GM19468 (cell line): ENCODE measurements at regions not wholly inside any gene's neighbourhood (a gene's known extent, or its start where the extent isn't known, plus 50 kb on each side); places are given as distances from the start of the nearest gene placed in this dataset.

Source experiments
- ATAC-seq: cut with Tn5 transposase; IDR thresholded peaks from one replicate; pipeline ENCODE4 v1.9.1; 2021; ENCODE audit warnings: mild to moderate bottlenecking, moderate library complexity, moderate number of reproducible peaks; ENCODE audit not compliant: unreplicated experiment; ENCODE audit errors: extremely low read depth

DNA sequence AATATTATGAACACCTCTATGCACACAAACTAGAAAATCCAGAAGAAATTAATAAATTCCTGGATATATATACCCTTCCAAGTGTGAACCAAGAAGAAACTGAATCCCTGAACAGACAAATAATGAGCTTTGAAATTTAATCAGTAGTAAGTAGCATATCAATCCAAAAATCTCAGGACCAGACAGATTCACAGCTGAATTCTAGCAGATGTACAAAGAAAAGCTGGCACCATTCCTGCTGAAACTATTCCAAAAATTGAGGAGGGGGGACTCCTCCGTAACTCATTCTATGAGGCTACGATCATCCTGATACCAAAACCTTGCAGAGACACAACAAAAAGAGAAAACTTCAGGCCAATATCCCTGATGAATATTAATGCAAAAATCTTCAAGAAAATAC, 67.0 kb upstream of the PDE7B start:
- no peak for ATAC-seq

- no peak for ATAC-seq
Measured at GRCh38 chr6:135789375-135790050, 62.0 kb upstream of the PDE7B start.

DNA sequence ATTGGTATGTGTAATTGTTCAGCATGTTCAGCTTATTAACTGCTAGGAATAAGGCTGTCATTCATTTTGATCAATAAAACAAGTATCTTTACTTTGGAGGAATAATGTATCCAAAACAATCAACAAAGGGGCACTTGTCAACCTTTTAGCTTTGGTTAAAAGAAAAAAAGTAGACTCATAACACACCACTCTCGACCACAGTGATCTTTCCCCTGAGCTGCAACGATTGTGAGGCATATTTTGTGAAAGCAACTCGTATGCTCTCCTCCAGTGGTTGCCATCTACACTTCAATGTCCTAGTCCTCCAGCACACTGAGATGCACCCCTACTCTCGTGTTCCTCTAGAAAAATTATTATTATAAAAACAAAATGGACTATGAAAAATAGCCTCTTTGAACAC, 60.1 kb upstream of the PDE7B start:
- ATAC-seq: no peak

DNA sequence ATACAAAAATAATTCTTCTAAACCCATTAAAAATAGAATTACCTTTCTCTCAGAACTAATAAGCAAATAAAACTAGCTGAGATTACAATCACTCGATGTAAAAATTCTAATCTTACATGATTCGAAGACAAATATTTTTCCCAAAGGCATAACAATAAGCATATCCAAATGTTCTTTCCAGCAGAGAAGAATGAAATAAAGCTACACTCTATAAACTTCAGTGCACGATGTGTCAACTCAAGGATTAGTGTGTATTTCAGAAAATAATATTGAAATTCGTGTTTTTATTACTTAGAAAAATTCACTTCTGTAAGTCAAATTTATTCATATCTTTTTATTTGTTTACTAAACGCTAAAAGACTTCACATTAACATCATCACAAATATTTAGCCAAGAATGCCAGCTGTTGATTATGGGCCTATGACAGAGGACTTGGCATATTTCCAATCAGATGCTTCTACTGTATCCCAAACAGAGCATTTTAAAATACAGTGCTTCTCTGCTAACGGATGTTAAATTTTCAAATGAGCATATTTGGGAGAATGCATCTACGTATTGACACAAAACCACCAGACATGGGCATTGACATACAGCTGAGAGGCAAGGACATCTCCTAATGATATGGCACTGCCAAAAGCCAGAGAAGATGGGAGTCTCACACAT, 54.7 kb upstream of the PDE7B start:
- ATAC-seq: no peak

- ATAC-seq: no peak
Measured at GRCh38 chr6:135797361-135797760, 54.1 kb upstream of the PDE7B start.

DNA sequence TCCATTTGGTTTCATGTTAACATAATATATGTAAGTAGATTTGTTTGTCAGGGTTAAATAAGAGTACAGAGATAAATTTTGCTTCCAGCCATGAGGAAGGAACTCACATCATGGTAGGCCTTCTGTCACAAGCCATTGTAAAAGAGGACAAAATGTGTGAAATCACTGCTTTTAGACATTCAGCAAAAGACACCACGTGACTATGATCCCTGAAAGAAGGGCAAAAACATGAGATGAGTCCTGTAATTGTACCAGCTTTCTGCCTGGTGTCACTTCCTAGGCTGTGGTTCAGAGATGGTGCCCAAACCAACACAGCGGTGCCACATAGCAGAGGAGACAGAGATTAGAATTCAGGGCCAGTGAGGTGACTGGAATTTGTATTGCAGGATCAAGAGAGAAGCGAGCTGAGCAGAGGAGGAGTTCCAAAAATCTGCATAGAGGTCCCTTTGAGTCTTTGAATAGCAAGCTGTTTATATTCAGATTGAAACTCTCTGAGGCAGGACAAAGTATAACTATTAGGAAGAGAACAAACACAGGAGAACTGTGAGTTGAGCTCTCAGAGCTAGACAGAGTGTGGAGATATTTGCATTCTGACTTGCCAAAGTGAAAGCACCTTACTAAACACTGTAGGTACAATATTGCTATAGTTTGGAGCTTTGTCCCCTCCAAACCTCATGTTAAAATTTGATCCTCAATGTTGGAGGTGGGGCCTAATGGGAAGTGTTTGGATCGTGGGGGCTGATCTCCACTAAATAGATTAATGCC, 52.6 kb upstream of the PDE7B start:
- ATAC-seq: no peak
